ENCODE measurements at regions not wholly inside any gene's neighbourhood (a gene's known extent, or its start where the extent isn't known, plus 50 kb on each side); places are given as distances from the start of the nearest gene placed in this dataset.

- no peak for TF ChIP-seq KLF1 (tag by site-specific recombination; IDR thresholded peaks at IDR 0.05)
- TF ChIP-seq CTCF (tag by site-specific recombination; IDR thresholded peaks at IDR 0.05): no peak
- no peak for TF ChIP-seq ZNF548 (tag by site-specific recombination; IDR thresholded peaks at IDR 0.05)
- TF ChIP-seq REST (tag by site-specific recombination; IDR thresholded peaks at IDR 0.05): no peak
- no peak for TF ChIP-seq ZBTB7A (tag by site-specific recombination; IDR thresholded peaks at IDR 0.05; ENCODE audit: low read depth)
- TF ChIP-seq SP2 (tag by site-specific recombination; IDR thresholded peaks at IDR 0.05): no peak
- no peak for TF ChIP-seq ZFP3 (tag by site-specific recombination; IDR thresholded peaks at IDR 0.05; ENCODE audit: low read depth)
- no peak for TF ChIP-seq ZNF121 (tag by site-specific recombination; IDR thresholded peaks at IDR 0.05)
- no peak for TF ChIP-seq ZNF639 (tag by site-specific recombination; IDR thresholded peaks at IDR 0.05)
- TF ChIP-seq WT1 (tag by site-specific recombination; IDR thresholded peaks at IDR 0.05): no peak
Measured at GRCh38 chr11:28798286-28798685, 690.1 kb downstream of the METTL15 start.
